ENCODE measurements at regions not wholly inside any gene's neighbourhood (a gene's known extent, or its start where the extent isn't known, plus 50 kb on each side); places are given as distances from the start of the nearest gene placed in this dataset.

DNA sequence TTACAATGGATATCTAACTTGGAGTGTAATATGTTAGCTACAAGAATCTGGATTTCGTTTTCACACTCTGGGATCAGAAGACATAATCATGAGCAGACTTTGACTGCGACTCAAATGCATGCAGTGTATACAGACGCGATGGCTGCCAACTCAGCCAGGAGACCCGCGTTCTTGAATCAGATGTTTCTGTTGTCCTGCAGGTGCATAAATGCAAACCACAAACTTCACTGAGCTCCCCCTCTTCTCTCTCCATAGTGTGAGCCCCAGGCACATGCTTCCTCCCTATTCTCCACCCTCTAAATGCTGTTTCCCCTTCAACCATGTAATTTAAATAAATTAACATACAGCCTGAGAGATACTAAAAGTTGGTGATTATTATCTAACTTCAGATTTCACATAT, 347.9 kb downstream of the DCHS2 start:
- TF ChIP-seq, protein P1, sequence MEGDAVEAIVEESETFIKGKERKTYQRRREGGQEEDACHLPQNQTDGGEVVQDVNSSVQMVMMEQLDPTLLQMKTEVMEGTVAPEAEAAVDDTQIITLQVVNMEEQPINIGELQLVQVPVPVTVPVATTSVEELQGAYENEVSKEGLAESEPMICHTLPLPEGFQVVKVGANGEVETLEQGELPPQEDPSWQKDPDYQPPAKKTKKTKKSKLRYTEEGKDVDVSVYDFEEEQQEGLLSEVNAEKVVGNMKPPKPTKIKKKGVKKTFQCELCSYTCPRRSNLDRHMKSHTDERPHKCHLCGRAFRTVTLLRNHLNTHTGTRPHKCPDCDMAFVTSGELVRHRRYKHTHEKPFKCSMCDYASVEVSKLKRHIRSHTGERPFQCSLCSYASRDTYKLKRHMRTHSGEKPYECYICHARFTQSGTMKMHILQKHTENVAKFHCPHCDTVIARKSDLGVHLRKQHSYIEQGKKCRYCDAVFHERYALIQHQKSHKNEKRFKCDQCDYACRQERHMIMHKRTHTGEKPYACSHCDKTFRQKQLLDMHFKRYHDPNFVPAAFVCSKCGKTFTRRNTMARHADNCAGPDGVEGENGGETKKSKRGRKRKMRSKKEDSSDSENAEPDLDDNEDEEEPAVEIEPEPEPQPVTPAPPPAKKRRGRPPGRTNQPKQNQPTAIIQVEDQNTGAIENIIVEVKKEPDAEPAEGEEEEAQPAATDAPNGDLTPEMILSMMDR (IDR thresholded peaks at IDR 0.05; ENCODE audit: low read depth, low read length, missing control alignments), result no peak
- Histone ChIP-seq H3K4me3 (ENCODE audit: low read depth, low read length) (no peak overlapping the region), H3K36me3 (replicated peaks) (no peaks in the 10 kb centered on the region), H3K27ac (no peak overlapping the region), H3K27me3 (replicated peaks) (no peaks in the 10 kb centered on the region)
- DNase-seq, result no peak
- in situ Hi-C loops (cut with HindIII; ENCODE audit: low pct_ligation_motif_present, low sequenced_read_pairs), result no loop called here

DNA sequence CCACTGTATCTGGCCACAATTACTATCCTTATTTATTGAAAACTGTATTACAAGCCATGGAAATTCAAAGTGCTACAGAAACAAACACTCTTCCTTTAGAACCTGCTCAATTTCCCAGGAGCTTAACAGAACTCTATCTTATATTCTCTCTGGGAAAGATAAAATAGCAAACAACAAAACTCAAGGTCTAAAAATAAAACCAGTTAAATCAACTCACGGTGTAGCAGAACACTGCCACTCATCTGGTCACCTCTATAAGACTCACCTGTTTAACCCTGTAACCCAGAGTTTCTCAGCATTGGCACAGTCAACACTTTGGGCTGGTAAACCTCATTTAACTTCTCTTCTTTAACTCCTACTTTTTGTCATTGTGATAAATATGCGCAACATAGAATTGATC, 348.9 kb downstream of the DCHS2 start:
- H3K4me3 ChIP-seq (ENCODE audit: low read depth, low read length), result no peak overlapping the region
- in situ Hi-C loops (cut with HindIII; ENCODE audit: low pct_ligation_motif_present, low sequenced_read_pairs), result no loop called here
- DNase-seq, result no peak
- TF ChIP-seq, protein P1 (IDR thresholded peaks at IDR 0.05; ENCODE audit: low read depth, low read length, missing control alignments), result no peak
- H3K27ac ChIP-seq, result no peak overlapping the region
- no peaks in the 10 kb centered on the region for H3K36me3 ChIP-seq (replicated peaks)
- no peaks in the 10 kb centered on the region for H3K27me3 ChIP-seq (replicated peaks)

DNA sequence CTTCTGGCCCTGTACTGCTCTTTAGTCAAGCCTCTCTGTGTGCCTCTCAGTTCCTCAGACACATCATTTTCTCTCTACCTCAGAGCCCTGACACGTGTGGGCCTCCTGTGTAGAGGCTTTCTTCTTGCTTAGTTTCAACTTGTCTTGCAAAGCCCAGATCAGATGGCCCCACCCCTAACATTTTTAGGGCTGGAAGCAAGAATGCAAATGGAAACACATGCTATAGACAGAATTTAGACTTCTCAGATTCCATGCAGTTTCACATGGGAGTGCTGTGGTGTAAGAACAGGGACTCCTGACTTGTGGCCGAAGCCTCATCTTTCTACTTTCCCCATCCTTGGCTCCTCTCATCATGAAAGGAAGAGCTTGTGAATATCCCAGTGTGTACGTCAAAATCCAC, 350.7 kb downstream of the DCHS2 start:
- H3K27me3 ChIP-seq (replicated peaks), result no peaks in the 10 kb centered on the region
- H3K27ac ChIP-seq, result no peak overlapping the region
- DNase-seq, result no peak
- TF ChIP-seq, protein P1 (IDR thresholded peaks at IDR 0.05; ENCODE audit: low read depth, low read length, missing control alignments), result no peak
- no peaks in the 10 kb centered on the region for H3K36me3 ChIP-seq (replicated peaks)
- H3K4me3 ChIP-seq (ENCODE audit: low read depth, low read length), result no peak overlapping the region
- in situ Hi-C loops (cut with HindIII; ENCODE audit: low pct_ligation_motif_present, low sequenced_read_pairs), result no loop called here

DNA sequence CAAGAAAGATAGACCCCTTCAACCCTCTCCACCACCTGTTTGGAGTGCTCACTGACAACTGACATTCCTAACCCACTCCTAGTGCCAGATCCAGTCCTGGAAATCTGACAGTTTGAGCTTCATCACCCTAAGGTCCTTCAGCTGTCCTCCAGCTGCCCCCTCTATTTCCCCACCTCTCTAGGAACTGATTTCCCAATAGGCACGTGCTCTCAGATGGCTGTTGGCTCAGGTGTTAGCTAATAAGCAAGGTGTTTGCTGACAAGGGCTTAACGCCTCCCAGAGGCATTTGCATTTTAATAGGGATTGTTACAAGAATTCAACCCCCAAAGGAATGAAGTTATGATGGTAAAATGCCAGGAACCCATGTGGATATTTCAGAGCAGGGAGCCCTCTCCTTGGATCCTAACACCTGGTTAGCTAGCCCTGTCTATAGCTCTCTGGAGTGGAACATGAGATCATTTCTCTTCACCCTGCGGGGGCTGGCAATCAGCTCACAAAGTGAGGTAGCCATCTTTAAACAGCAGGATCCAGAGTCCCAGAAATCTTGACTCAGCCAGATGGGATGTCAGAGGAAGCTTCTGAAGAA, 348.5 kb upstream of the SFRP2 start:
- TF ChIP-seq, protein P1 (IDR thresholded peaks at IDR 0.05; ENCODE audit: low read depth, low read length, missing control alignments), result no peak
- no peaks in the 10 kb centered on the region for H3K36me3 ChIP-seq (replicated peaks)
- in situ Hi-C loops (cut with HindIII; ENCODE audit: low pct_ligation_motif_present, low sequenced_read_pairs), result no loop called here

DNA sequence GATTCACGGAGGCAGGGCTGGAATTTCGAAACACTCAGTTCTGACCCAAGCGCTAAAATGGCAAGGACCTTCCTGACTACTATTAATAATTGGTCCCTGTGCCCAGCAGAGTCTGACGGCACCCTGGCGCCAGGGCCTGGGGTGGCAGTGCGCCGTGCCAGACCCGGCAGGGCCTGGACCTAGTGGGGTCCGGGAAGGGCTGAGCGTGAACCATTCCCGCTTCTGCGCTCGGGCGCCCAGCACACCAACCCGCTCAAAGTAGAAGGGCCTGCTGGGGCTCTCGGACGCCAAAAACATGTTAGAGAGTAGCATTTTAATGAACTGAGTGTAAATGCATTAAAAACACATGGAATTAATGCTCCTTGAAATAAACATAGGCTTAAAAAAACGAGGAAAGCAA, 346.7 kb upstream of the SFRP2 start:
- in situ Hi-C loops (cut with HindIII; ENCODE audit: low pct_ligation_motif_present, low sequenced_read_pairs), result no loop called here

More for the DNA sequence above, 348.5 kb upstream of the SFRP2 start:
- Histone ChIP-seq H3K27me3 (replicated peaks) (no peaks in the 10 kb centered on the region), H3K27ac (no peak overlapping the region), H3K4me3 (ENCODE audit: low read depth, low read length) (no peak overlapping the region)
- no peak for DNase-seq

More for the DNA sequence above, 346.7 kb upstream of the SFRP2 start:
- H3K36me3 ChIP-seq (replicated peaks), result no peaks in the 10 kb centered on the region
- H3K27ac ChIP-seq, result no peak overlapping the region
- no peaks in the 10 kb centered on the region for H3K27me3 ChIP-seq (replicated peaks)
- no peak overlapping the region for H3K4me3 ChIP-seq (ENCODE audit: low read depth, low read length)
- no peak for DNase-seq
- TF ChIP-seq, protein P1 (IDR thresholded peaks at IDR 0.05; ENCODE audit: low read depth, low read length, missing control alignments), result no peak
